Ectodermal cell (in vitro differentiated cells): ENCODE measurements at regions not wholly inside any gene's neighbourhood (a gene's known extent, or its start where the extent isn't known, plus 50 kb on each side); places are given as distances from the start of the nearest gene placed in this dataset.
"Not testable (repeated sequence)": the region's sequence is repeated elsewhere in the genome, so short reads cannot be mapped to it uniquely, and the experiment has no call there.

Source experiments
- H3K27ac ChIP-seq: 2 replicates; pipeline ENCODE4 v1.7.0; 2013; ENCODE audit warnings: mild to moderate bottlenecking, low read depth, low read length; ENCODE audit not compliant: insufficient read depth, poor library complexity, severe bottlenecking
- H3K27me3 ChIP-seq: 2 replicates; pipeline ENCODE4 v1.7.0; 2013; ENCODE audit warnings: mild to moderate bottlenecking, low read length; ENCODE audit not compliant: insufficient read depth, control insufficient read depth, poor library complexity, severe bottlenecking
- H3K36me3 ChIP-seq: one replicate; pipeline ENCODE4 v1.7.0; 2013; ENCODE audit warnings: low read length; ENCODE audit not compliant: control insufficient read depth, insufficient read depth
- H3K4me1 ChIP-seq: one replicate; pipeline ENCODE4 v1.7.0; 2013; ENCODE audit warnings: low read length; ENCODE audit not compliant: control insufficient read depth, insufficient read depth
- H3K4me3 ChIP-seq: 2 replicates; pipeline ENCODE4 v1.7.0; 2013; ENCODE audit warnings: low read depth, low read length, control low read depth; ENCODE audit not compliant: insufficient read depth
- H3K9me3 ChIP-seq: 2 replicates; pipeline ENCODE4 v1.7.0; 2013; ENCODE audit warnings: mild to moderate bottlenecking, low read length, moderate library complexity; ENCODE audit not compliant: control insufficient read depth
- WGBS, 2 experiments: methylation state at CpG; one replicate each; pipeline ENCODE4 v1.1.7; 2013; ENCODE audit warnings: missing lambda C conversion rate in 2 of 2; 5-methylcytosine and 5-hydroxymethylcytosine counted together

- not testable (repeated sequence) for H3K4me3 ChIP-seq, H3K9me3 ChIP-seq, H3K27ac ChIP-seq, H3K36me3 ChIP-seq, H3K4me1 ChIP-seq, H3K27me3 ChIP-seq
- 89% methylated on average over 4 of the region's 4 CpGs for WGBS, 2 experiments
Measured at GRCh38 chr7:85791098-85791497, 604.2 kb upstream of the SEMA3D start.

GRCh38 chr7:85781606-85782005 is 594.8 kb upstream of the SEMA3D start:
- Histone ChIP-seq H3K4me3 (no peak overlapping the region), H3K4me1 (no peaks in the 10 kb centered on the region), H3K27me3 (no peaks in the 10 kb centered on the region), H3K36me3 (no peaks in the 10 kb centered on the region), H3K27ac (no peak overlapping the region), H3K9me3 (no peaks in the 10 kb centered on the region)
- 96 to 100% methylated on average over 3 of the region's 4 CpGs for WGBS, 2 experiments

- Histone ChIP-seq H3K27ac (no peak overlapping the region), H3K4me3 (no peak overlapping the region), H3K27me3 (no peaks in the 10 kb centered on the region), H3K36me3 (no peaks in the 10 kb centered on the region), H3K9me3 (no peaks in the 10 kb centered on the region), H3K4me1 (no peaks in the 10 kb centered on the region)
- 97 to 100% methylated on average over 1 of the region's 1 CpG for WGBS, 2 experiments
Measured at GRCh38 chr7:85776691-85777345, 590.0 kb upstream of the SEMA3D start.

GRCh38 chr7:85775431-85775830 is 588.6 kb upstream of the SEMA3D start:
- Histone ChIP-seq H3K27ac (no peak overlapping the region), H3K4me3 (no peak overlapping the region), H3K9me3 (no peaks in the 10 kb centered on the region), H3K36me3 (no peaks in the 10 kb centered on the region), H3K4me1 (no peaks in the 10 kb centered on the region), H3K27me3 (no peaks in the 10 kb centered on the region)
- 86 to 89% methylated on average over 2 to 3 of the region's 3 CpGs for WGBS, 2 experiments

GRCh38 chr7:85774986-85775385 is 588.1 kb upstream of the SEMA3D start:
- no peaks in the 10 kb centered on the region for H3K4me1 ChIP-seq
- no peak overlapping the region for H3K27ac ChIP-seq
- WGBS, 2 experiments, result 92 to 96% methylated on average over 6 of the region's 6 CpGs
- no peaks in the 10 kb centered on the region for H3K27me3 ChIP-seq
- H3K4me3 ChIP-seq, result no peak overlapping the region
- H3K9me3 ChIP-seq, result no peaks in the 10 kb centered on the region
- no peaks in the 10 kb centered on the region for H3K36me3 ChIP-seq

GRCh38 chr7:85773116-85773728 is 586.4 kb upstream of the SEMA3D start:
- Histone ChIP-seq H3K27ac (no peak overlapping the region), H3K27me3 (no peaks in the 10 kb centered on the region), H3K4me1 (no peaks in the 10 kb centered on the region), H3K4me3 (no peak overlapping the region), H3K36me3 (no peaks in the 10 kb centered on the region), H3K9me3 (no peaks in the 10 kb centered on the region)
- 100% methylated on average over 1 of the region's 2 CpGs for WGBS, 2 experiments

- 84 to 89% methylated on average over 3 of the region's 3 CpGs for WGBS, 2 experiments
- Histone ChIP-seq H3K27me3 (peaks cover 7% of the 10 kb centered on the region), H3K27ac (no peak overlapping the region)
Measured at GRCh38 chr7:85771516-85771915, 584.7 kb upstream of the SEMA3D start.

GRCh38 chr7:85770332-85770731 is 583.5 kb upstream of the SEMA3D start:
- WGBS, 2 experiments, result 100% methylated on average over 2 of the region's 3 CpGs; no CpG with 5 or more reads in 1 of the 2 experiments
- H3K27ac ChIP-seq, result no peak overlapping the region

More at GRCh38 chr7:85771516-85771915, 584.7 kb upstream of the SEMA3D start:
- Histone ChIP-seq H3K4me1 (no peaks in the 10 kb centered on the region), H3K9me3 (no peaks in the 10 kb centered on the region), H3K36me3 (no peaks in the 10 kb centered on the region), H3K4me3 (no peak overlapping the region)

GRCh38 chr7:85765698-85766298 is 578.9 kb upstream of the SEMA3D start:
- Histone ChIP-seq H3K9me3 (no peaks in the 10 kb centered on the region), H3K36me3 (no peaks in the 10 kb centered on the region), H3K27ac (no peak overlapping the region), H3K4me1 (no peaks in the 10 kb centered on the region), H3K27me3 (peaks cover 11% of the 10 kb centered on the region), H3K4me3 (no peak overlapping the region)
- WGBS, 2 experiments, result 56 to 58% methylated on average over 11 of the region's 11 CpGs

More at GRCh38 chr7:85770332-85770731, 583.5 kb upstream of the SEMA3D start:
- H3K9me3 ChIP-seq, result no peaks in the 10 kb centered on the region
- H3K4me3 ChIP-seq, result no peak overlapping the region
- H3K4me1 ChIP-seq, result no peaks in the 10 kb centered on the region
- H3K36me3 ChIP-seq, result no peaks in the 10 kb centered on the region
- peaks cover 7% of the 10 kb centered on the region for H3K27me3 ChIP-seq

- Histone ChIP-seq H3K27me3 (peaks cover 11% of the 10 kb centered on the region), H3K27ac (no peak overlapping the region), H3K9me3 (no peaks in the 10 kb centered on the region), H3K36me3 (no peaks in the 10 kb centered on the region), H3K4me1 (no peaks in the 10 kb centered on the region), H3K4me3 (no peak overlapping the region)
- WGBS, 2 experiments, result 82 to 100% methylated on average over 1 of the region's 2 CpGs
Measured at GRCh38 chr7:85764034-85764433, 577.2 kb upstream of the SEMA3D start.
